Renal cortex interstitium (tissue), 11 donors: ENCODE measurements at regions not wholly inside any gene's neighbourhood (a gene's known extent, or its start where the extent isn't known, plus 50 kb on each side); places are given as distances from the start of the nearest gene placed in this dataset.
"Not testable (repeated sequence)": the region's sequence is repeated elsewhere in the genome, so short reads cannot be mapped to it uniquely, and the experiment has no call there.

Experiments used
- DNase-seq, 11 donors: peaks; one replicate each; pipeline ENCODE4 v3.0.0-alpha.2; 2013; ENCODE audit warnings: low read depth in 9 of 11, low spot score in 4 of 11; ENCODE audit errors: extremely low read depth in 1 of 11

GRCh38 chr5:120351071-120351470 is 113.0 kb upstream of the PRR16 start:
- DNase-seq: not testable (repeated sequence)

GRCh38 chr5:120354126-120354525 is 110.0 kb upstream of the PRR16 start:
- DNase-seq: no peak

GRCh38 chr5:120358949-120359348 is 105.2 kb upstream of the PRR16 start:
- no peak for DNase-seq

GRCh38 chr5:120361941-120362340 is 102.2 kb upstream of the PRR16 start:
- no peak for DNase-seq

- DNase-seq: no peak
Observed at GRCh38 chr5:120362426-120362825, 101.7 kb upstream of the PRR16 start.

GRCh38 chr5:120365656-120366446 is 98.2 kb upstream of the PRR16 start:
- no peak for DNase-seq

GRCh38 chr5:120367896-120368634 is 96.0 kb upstream of the PRR16 start:
- DNase-seq: no peak

GRCh38 chr5:120368923-120369715 is 95.0 kb upstream of the PRR16 start:
- DNase-seq: no peak

GRCh38 chr5:120372899-120373298 is 91.2 kb upstream of the PRR16 start:
- DNase-seq: no peak

GRCh38 chr5:120375248-120375647 is 88.9 kb upstream of the PRR16 start:
- no peak for DNase-seq

GRCh38 chr5:120380644-120381043 is 83.5 kb upstream of the PRR16 start:
- no peak for DNase-seq

- no peak for DNase-seq
Observed at GRCh38 chr5:120382833-120383232, 81.3 kb upstream of the PRR16 start.

GRCh38 chr5:120386981-120387380 is 77.1 kb upstream of the PRR16 start:
- no peak for DNase-seq

GRCh38 chr5:120388016-120388781 is 75.9 kb upstream of the PRR16 start:
- DNase-seq: no peak

- DNase-seq: no peak
Observed at GRCh38 chr5:120394259-120394658, 69.8 kb upstream of the PRR16 start.

GRCh38 chr5:120396186-120396585 is 67.9 kb upstream of the PRR16 start:
- no peak for DNase-seq

- DNase-seq: no peak
Observed at GRCh38 chr5:120400356-120400755, 63.7 kb upstream of the PRR16 start.

GRCh38 chr5:120402606-120403005 is 61.5 kb upstream of the PRR16 start:
- DNase-seq: no peak

GRCh38 chr5:120405286-120405864 is 58.7 kb upstream of the PRR16 start:
- DNase-seq: no peak
